ENCODE measurements at regions not wholly inside any gene's neighbourhood (a gene's known extent, or its start where the extent isn't known, plus 50 kb on each side); places are given as distances from the start of the nearest gene placed in this dataset.

DNA sequence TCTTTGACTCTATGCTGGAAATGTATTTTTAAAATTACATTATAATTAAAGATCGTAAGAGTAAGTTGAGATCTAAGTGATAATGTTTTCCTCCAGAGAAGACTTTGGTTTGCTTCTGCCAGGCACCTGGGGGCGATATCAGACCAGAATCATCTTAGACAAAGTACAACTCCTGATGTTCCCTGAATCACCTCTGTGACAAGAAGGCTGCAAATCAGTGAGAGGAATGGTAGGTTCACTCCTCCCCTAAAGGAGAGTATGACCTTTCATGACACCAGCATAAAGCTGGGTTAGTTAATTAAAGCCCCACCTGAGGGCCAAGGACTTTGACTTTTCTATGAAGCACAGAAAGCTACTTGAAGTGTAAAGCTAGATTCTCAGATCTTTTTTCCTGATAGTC is 114.4 kb upstream of the DTNA start:
- DNase-seq (ENCODE audit: low spot score) = no peak

DNA sequence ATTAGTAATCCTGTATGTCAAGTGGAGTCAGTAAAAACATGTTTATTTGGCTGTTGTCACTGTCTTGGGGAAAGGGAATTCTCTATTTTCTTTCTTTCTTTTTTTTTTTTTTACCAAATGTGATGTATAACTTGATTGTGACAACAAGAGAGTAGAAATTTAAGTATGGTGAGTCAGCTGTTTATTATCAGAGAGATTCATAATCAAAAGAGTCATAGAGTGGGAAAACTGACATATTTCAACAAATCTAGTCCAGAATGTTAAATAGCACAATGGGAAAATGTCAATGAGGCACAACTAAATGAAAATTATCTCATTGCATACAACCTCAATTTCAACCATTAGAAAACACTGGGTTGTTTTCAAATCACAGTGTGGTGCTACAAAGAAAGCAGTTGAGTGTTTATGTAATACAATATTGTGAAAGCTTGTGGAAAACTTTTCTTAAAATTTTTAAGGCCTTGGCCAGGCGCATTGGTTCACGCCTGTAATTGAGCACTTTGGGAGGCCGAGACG is 111.9 kb upstream of the DTNA start:
- DNase-seq (ENCODE audit: low spot score) = no peak

DNA sequence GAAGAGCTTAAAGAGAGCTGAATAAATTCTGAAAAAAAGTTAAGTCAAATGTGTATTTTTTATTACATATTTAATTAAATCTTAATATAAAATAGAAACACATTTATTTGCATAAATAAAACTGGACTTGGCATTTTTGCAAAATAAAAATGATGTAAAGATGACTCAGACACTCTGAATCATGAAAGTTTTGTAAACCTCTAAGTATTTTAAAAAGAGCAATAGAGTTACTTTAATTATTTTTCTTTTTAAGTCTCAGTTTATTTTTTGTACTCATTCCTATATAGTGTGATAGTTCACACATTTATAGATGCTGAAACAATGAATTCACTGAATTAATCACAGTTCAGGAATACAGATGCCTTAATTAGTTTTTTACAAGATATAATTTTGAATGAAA is 109.9 kb upstream of the DTNA start:
- peak; percentile 12 for DNase-seq (ENCODE audit: low spot score)

DNA sequence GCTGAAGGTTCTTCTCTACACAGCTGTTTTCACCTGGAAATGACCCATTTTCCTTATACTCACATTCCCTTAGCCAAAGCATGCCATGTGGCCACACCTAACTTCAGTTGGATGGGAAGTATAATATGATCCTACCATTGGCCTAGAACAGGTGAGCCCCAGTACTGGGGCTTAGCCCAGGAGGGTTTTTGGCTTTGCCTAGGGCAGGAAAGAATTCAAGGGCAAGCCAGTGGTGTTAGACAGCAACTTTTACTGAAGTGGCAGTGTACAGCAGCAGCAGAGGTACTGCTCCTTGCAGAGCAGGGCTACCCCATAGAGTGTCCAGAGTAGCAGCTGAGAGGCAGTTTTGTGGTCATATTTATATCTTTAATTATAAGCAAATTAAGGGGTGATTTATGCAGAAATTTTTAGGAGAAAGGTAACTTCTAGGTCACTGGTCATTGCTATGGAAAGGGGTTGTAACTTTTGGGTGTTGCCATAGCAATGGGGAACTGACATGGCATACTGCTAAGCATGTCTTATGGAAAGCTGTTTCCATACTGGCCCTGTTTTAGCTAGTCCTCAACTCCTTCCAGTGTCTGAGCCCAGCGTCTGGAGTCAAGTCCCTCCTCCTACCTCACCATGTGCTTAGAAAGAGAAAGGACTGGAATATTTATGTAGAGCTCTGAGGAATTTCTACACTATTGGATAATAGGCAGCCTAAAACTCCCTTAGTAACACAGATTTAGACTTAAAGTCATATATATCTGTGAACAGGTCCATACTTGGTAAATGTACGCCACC is 109.0 kb upstream of the DTNA start:
- DNase-seq (ENCODE audit: low spot score) = no peak

DNA sequence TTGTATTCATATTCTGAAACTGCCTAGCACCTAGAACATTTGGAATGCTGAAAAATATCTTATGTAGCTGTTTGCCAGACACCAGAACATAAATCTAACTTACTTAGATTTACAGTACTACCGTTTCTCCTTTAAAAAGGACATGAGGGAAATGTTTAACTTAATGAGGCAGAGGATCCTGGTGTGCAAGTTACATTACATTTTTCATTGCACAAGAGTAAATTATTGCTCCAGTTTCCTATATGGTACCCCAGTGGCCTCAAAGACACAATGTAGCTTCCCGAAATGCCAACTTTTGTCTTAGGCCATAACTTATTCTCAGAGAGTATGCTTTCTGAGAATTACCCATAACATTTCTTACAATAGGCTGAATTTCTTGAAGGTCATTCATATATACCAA is 105.5 kb upstream of the DTNA start:
- DNase-seq (ENCODE audit: low spot score) = no peak

DNA sequence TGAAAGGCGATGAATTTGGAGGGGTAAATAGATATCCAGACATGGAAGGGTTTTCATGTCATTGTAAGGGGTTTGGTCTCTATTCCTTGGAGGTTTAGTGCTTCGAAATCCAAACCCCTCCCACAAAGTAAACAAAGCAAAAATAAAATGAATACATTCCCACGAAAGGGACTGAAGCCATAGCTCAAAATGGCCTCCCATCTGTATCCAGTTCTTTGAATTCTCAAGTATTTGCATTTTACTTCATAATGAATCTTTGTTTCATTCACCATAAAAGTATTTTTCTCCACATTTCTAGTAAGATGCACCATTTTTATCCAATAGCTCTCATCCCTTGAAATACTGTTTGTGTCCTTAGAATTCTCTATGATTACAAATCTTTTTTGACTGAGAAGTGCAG is 103.2 kb upstream of the DTNA start:
- no peak for DNase-seq (ENCODE audit: low spot score)

DNA sequence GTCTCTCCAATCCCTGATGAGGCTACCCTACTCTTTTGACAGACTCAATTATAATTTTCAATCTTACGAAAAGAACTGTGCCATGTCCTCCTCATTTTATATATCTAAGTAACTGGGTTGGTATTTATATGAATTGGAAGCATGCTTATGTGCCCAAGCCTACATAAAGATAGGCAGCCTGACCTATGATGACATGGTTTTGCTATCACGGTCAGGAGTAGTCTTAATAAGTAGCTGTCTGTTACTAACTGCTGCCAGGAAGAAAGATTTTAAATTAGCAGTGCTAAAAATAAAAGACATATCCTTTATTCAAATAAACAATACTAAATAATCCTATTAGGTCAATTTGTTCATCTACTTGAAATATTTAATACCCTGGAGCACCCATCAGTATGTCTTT is 102.0 kb upstream of the DTNA start:
- no peak for DNase-seq (ENCODE audit: low spot score)

DNA sequence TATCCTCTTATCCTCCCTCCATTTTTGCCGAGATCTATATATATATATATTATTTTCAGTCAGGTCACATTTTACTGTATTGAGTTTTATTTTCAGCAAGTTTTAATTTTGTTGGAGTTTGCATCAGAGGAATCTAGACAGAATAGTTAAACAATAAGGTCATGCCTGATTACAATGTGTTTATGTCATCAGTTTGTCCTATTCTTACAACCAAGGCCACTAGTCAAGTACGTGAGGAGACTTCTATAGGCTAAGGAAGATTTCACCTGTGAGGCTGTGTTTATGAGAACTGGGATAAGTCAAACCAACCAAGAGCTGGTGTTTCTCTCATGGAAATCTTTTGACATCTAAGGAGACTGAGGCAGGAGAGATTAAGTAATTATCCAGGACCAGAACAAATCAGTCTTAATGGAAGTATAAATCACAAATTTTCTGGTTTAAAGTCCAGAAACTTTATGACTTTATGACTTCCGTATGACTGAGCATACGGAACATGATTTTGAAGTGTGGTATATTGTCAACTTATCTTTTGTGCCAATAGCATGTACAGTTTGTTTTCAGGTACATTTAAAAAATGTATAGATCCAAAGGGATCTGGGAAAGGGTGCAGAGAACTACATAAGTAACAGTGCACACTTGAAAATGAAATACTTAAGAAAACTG is 100.0 kb upstream of the DTNA start:
- no peak for DNase-seq (ENCODE audit: low spot score)

DNA sequence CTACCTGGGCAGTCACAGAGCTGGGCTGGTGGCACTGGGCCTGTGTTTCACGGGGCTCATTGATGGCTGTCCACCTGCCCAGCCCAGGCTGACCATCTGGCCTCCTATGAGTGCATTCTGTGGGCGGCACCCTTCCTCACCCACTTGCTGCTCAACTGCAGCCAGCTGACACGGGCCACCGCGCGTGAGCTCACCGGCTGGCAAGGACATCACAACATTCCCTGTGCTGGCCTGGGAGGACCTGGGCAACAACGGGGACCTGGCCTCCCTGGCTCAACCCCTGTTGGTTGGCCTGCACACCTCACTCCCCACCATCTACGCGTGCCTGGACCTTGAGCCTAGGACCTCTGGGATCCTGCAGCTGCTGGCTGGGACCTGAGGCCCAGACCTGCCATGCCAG is 98.2 kb upstream of the DTNA start:
- no peak for DNase-seq (ENCODE audit: low spot score)

DNA sequence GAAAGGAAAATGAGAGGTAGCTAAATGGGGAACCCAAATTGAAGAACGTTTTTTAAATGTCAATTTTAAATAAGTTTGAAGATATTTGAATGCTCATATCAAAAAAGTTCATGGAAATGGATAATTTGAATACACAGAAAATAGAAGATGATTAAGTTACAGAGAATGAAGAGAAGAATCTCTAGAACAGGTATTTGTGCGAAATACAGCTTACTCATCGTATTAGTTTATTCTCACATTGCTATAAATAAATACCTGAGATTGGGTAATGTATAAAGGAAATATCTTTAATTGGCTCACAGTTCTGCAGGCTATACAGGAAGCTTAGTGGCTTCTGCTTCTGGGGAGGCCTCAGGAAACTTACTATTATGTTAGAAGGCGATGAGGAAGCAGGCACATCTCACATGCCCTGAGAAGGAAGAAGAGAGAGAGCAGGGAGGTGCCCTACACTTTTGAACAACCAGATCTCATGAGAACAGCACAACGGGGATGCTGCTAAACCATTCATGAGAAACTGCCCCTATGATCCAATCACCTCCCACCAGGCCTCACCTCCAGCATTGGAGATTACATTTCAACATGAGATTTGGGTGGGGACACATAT is 89.7 kb upstream of the DTNA start:
- no peak for DNase-seq (ENCODE audit: low spot score)

DNA sequence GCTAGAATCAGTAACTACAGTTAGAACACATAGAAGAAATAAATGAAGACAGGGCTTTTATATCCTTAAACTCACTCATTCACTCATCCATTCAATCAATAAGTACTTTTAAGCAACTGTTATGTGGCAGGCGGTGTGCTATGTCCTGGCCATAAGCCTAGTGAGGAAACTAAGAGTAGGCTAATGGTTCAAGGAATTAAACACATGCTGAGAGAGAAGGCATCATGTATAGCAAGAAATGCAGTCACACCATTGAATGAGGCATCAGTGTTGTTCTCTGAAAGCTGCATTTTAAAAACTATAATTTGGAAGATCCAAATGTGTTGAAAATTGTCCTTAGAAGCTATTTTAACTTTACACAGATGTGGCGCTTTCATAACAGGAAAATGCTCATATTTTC is 86.5 kb upstream of the DTNA start:
- DNase-seq (ENCODE audit: low spot score) = no peak

DNA sequence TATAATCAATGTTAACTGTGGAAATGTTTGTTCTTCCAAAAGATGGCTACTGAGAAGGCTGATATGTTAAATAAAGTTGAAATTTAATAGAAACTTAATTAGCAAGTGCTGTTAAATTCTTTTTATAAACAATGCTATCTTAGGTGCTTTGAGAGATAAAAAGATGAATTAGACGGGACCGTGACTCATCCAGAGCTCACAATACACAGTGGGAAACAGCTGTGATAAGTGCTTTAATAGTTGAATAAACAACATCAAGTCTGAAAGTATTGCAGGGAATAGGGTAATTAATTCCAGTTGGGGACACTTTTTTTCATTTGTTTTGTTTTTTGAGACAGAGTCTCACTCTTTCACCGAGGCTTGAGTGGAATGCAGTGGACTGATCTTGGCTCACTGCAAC is 85.5 kb upstream of the DTNA start:
- no peak for DNase-seq (ENCODE audit: low spot score)

DNA sequence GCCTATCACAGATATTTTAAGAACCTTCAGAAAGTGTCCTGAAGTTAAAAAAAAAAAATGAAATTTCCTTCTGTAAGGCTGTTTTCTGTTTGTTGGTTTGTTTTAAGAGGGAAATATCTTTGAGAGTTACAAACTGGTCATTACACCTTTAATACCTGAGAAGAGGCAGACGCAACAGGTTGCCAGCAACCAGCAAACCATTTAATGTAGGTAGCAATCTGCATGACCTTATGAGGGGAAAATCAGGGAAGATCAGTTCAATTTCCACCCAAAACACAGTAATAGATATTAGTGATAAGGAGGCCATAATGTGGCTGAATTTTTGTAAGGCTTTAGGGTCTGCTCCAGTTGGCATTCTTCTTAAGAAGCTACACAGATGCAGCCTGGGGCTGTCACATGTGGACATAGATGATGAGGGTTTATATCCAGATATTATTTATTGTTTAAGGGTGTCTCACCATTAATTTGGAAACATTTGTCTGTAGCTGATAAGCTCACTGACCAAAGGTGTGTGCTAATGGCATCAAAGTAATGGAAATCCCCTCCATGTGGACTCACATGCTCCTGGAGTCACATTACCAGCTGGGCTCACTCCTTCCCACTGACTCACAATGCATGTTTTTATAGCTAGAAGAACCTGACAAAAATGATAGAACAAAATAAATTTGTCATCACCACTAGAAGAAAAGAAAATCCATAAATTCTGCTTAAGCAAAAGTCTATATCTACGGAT is 83.5 kb upstream of the DTNA start:
- DNase-seq (ENCODE audit: low spot score) = no peak

DNA sequence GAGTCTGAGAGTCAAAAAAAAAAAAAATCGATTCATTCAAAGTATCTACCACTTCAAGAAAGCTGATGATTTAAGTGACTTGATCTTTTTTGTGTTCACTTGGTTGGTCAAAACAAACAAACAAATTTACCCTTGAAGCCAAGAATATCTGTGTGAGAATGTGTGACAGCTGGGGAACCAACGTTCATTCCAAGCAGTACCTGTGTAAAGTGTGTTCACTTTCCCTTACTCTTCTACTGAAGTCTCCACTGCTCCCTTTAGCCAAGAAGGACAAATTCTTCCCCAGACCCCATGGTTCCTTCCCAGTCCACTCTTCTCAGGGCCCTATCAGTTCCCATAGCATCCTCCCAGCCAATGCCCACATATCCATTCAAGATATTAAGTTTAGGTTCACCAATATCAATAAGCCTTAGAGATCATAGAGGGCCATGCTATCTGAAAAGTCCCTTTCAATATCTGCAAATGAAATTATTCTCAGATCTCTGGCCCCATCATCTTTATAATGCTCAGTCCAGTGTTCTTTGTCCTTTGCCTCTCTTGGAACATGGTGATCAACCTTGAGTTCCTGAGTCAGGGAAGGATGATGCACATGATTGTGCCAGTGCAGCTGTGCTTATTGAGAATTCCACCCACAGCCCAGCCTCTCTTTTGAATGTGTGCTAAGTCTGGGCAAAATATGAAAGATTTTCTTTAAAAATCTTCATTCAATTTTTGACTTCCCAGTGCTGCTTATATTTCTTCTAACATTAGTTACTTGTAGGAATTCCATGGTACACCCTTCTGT is 82.8 kb upstream of the DTNA start:
- no peak for DNase-seq (ENCODE audit: low spot score)

DNA sequence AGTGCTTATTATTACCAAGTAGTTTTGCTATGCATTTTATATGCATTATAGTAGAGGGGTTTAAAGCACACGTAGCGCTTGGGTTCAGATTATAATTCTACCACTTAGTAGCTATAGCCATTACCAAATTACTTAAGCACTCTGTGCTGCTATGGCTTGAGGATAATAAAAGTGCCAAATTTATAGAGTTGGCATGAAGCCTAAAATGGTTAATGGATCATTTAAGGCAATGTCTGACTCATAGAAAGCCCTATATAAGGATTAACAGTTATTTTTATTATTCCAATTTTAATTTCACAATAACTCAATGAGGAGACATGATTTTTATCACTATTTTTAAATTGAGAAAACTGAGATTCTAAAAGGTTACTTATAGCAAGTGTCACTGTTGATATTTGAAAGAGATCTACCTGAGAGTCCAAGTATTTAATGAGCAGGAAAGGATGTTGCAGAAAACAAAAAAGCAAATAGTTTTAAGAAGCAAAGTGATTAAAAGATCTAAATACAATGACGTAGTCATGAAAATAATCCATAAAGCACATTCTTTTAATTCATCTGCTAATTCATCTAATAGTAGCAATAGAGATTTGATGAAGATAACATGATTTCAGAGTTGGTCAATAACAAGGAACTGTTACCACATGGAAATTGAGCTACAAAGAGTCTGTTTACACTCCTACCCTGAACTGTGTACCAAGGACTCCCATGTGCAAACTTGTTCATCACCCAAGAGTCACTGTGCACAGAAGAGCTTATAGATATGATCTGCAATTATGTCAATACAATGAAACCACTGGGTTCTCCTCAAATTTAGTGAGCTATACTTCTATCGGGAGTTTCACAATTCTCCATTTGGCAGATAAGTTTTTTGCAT is 78.8 kb upstream of the DTNA start:
- DNase-seq (ENCODE audit: low spot score) = no peak

DNA sequence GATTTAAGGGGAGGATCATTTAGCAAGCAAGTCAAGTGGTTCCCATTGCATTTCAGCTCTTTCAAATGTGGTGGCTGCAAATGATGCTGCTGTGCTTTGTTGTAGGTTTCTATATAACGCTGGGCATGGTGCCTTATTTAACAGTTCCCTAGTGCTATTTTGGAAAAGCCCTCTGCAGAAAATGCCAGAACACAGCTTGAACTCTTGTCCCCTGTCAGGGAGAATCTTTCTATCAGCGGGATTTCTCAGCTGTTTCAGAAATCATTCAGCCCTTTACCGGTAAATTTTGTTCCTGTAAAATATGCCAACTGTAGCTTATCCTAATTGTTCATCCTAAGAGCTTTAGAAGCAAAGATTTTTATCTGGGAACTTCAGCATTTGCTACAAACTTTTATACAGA is 77.8 kb upstream of the DTNA start:
- DNase-seq (ENCODE audit: low spot score) = no peak

DNA sequence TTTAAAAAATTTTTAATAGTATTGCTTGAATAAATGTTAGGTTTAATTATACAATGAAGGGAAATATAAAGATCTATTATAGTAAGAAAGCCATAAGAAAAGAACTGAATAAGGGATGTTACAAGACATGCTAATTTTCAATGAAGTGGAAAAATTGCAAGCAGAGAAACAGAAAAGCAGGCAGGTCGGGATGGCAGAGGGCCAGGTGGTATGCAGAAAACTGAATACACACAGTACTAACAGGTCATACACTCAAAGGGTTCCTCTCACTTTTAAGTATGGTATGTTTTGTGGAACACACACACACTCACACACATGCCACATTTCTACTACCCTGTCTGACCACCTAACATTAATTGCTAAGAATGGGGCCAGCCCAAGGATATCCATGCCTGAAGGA is 76.7 kb upstream of the DTNA start:
- no peak for DNase-seq (ENCODE audit: low spot score)

DNA sequence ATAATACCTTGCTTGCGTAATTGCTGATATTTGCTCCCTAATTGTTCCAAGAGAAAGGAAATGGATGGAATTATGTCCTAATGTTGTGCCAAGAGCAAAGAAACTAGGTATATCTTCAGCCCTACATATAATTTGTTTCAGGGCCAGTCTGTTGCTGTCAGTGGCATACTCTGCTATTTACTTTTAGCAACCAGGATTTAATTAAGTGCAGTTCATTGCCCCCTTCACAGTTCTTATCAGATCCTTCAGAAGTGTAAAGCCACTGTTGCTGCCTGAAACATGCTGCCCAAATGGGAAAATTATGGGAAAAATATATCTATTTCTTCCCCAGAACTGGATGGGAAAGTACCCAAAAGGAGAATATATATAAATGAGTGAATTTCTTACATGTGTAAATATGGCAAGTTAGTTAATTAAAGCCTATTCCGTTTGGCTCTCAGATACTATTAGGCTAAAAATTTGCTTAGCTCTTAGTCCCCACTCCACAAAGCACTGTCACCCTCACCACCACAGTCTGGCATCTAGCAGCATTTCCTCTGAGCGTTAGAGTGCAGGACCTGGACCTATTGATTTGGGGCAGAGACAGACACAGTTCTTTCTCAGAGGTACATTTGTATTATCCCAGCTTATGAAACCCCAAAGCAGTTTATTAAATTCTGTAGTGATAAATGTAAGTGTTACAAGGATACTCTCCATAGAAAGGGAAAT is 72.8 kb upstream of the DTNA start:
- DNase-seq (ENCODE audit: low spot score) = no peak

DNA sequence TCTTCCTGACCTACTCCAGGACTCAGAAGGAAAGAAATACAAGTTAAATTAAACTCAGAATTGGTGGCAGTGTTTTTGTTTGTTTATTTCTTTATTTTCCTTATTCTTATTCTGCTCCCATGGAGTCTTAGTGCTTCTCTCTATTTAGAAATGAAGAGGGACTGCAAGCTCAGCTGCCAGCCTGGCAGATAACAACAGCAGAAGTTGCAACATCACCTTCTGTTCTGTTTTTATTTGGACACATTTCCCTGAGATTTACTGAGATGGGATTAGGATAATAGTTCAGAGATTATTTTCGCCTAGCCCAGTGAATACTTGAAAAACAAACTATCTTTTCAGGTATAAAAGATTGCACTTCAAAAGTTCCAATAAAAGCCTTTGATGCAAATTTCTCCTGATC is 70.4 kb upstream of the DTNA start:
- no peak for DNase-seq (ENCODE audit: low spot score)

DNA sequence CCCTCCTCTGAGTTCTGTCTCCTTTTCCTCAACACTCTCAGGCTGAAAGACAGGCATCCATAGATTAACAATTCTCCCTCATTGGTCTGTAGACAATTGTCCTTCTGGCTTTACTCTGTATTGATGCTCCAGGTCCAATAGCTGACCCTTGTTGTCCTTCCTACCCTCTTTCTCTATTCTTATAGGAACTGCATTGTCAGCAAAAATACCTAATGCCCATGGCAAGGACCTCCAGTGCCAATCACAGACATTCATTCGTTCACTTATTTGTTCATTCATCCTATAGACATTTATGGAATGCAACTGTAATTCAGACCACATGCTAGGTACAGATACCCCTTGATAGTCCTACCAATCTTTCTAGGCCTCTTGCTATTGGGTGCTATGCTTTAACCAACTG is 69.8 kb upstream of the DTNA start:
- no peak for DNase-seq (ENCODE audit: low spot score)

Measured in GM03348 (cell line).